ENCODE measurements at regions not wholly inside any gene's neighbourhood (a gene's known extent, or its start where the extent isn't known, plus 50 kb on each side); places are given as distances from the start of the nearest gene placed in this dataset.

- H3K4me1 ChIP-seq (ENCODE audit: control insufficient read depth in 1 of 2, insufficient read depth in 2 of 2, low read length in 2 of 2) = no peaks in the 10 kb centered on the region
- no peaks in the 10 kb centered on the region for H3K36me3 ChIP-seq (ENCODE audit: control insufficient read depth in 1 of 2, insufficient read depth in 2 of 2, low read length in 2 of 2)
- no peaks in the 10 kb centered on the region for H3K79me2 ChIP-seq (ENCODE audit: insufficient read depth, low read length)
- ATAC-seq = no peak
- TF ChIP-seq SP1 (IDR thresholded peaks at IDR 0.05; ENCODE audit: low read depth) = no peak
- intact Hi-C loops (cut with micrococcal nuclease) = no loop called here
- H3K4me3 ChIP-seq (replicated peaks in 1 of 2; ENCODE audit: low read depth in 1 of 2, low read length in 2 of 2) = no peak overlapping the region
- no peaks in the 10 kb centered on the region for H3K9me2 ChIP-seq (ENCODE audit: insufficient read depth)
- no peaks in the 10 kb centered on the region for H4K20me1 ChIP-seq (ENCODE audit: insufficient read depth)
- no peaks in the 10 kb centered on the region for H3K27me3 ChIP-seq (ENCODE audit: insufficient read depth, low read length)
- no TSS peak for BruUV-seq (replicated peaks)
- H2AFZ ChIP-seq (ENCODE audit: low read depth, low read length, poor library complexity, severe bottlenecking) = no peak overlapping the region
- ChIA-PET POLR2A (no interaction called here), RAD21 (ENCODE audit: low non-redundant PET in 1 of 2, low total read pairs in 2 of 2, uncharacterized antibody in 2 of 2, unreplicated experiment in 2 of 2) (no interaction called here), CTCF (no interaction called here)
- no peak overlapping the region for H3K4me2 ChIP-seq (ENCODE audit: low read length)
- DNase-seq (ENCODE audit: low read depth, low spot score) = no peak
- no peak overlapping the region for H3K9ac ChIP-seq (ENCODE audit: low read length)
- no peak overlapping the region for H3K27ac ChIP-seq (ENCODE audit: low read depth, low read length)
- peaks cover 23 to 46% of the 10 kb centered on the region in 2 experiments; a peak in 3 of 4 replicates for H3K9me3 ChIP-seq (ENCODE audit: control insufficient read depth in 1 of 2, insufficient read depth in 1 of 2, low read depth in 1 of 2, low read length in 2 of 2)
Observed at GRCh38 chr21:18521204-18521603, 117.6 kb upstream of the TMPRSS15 start.

- DNase-seq (ENCODE audit: low read depth, low spot score) = no peak
Observed at GRCh38 chr21:18522181-18522972, 118.8 kb upstream of the TMPRSS15 start.

More at GRCh38 chr21:18522181-18522972, 118.8 kb upstream of the TMPRSS15 start:
- Histone ChIP-seq H3K27ac (ENCODE audit: low read depth, low read length) (no peak overlapping the region), H3K9me2 (ENCODE audit: insufficient read depth) (no peaks in the 10 kb centered on the region), H4K20me1 (ENCODE audit: insufficient read depth) (no peaks in the 10 kb centered on the region), H3K36me3 (ENCODE audit: control insufficient read depth in 1 of 2, insufficient read depth in 2 of 2, low read length in 2 of 2) (no peaks in the 10 kb centered on the region), H3K9ac (ENCODE audit: low read length) (no peak overlapping the region), H3K4me1 (ENCODE audit: control insufficient read depth in 1 of 2, insufficient read depth in 2 of 2, low read length in 2 of 2) (no peaks in the 10 kb centered on the region), H3K9me3 (ENCODE audit: control insufficient read depth in 1 of 2, insufficient read depth in 1 of 2, low read depth in 1 of 2, low read length in 2 of 2) (peaks cover 23 to 46% of the 10 kb centered on the region in 2 experiments; a peak in 3 of 4 replicates), H2AFZ (ENCODE audit: low read depth, low read length, poor library complexity, severe bottlenecking) (no peak overlapping the region), H3K4me3 (replicated peaks in 1 of 2; ENCODE audit: low read depth in 1 of 2, low read length in 2 of 2) (no peak overlapping the region), H3K79me2 (ENCODE audit: insufficient read depth, low read length) (no peaks in the 10 kb centered on the region), H3K27me3 (ENCODE audit: insufficient read depth, low read length) (no peaks in the 10 kb centered on the region), H3K4me2 (ENCODE audit: low read length) (no peak overlapping the region)
- TF ChIP-seq ZNF274 (IDR thresholded peaks at IDR 0.05; ENCODE audit: low read depth, low read length) (no peak), ELF1 (IDR thresholded peaks at IDR 0.05; ENCODE audit: borderline replicate concordance, low read depth) (no peak), REST (IDR thresholded peaks at IDR 0.05; ENCODE audit: low read depth) (no peak), EGR1 (IDR thresholded peaks at IDR 0.05; ENCODE audit: low read depth) (no peak), TCF7L2 (IDR thresholded peaks at IDR 0.05; ENCODE audit: borderline replicate concordance, extremely low read depth, insufficient read depth, insufficient read length) (no peak), SRF (IDR thresholded peaks at IDR 0.05; ENCODE audit: low read depth) (no peak), CBX3 (IDR thresholded peaks at IDR 0.05; ENCODE audit: low read depth) (no peak), SP1 (IDR thresholded peaks at IDR 0.05; ENCODE audit: low read depth) (no peak), ZFX (IDR thresholded peaks at IDR 0.05) (no peak), POLR2A (IDR thresholded peaks at IDR 0.05; ENCODE audit: borderline replicate concordance, extremely low read depth, insufficient read depth, insufficient read length) (no peak), EZH2 (IDR thresholded peaks at IDR 0.05) (no peak), CTCF (IDR thresholded peaks at IDR 0.05 in 2 of 3, conservative IDR thresholded peaks at IDR 0.05 in 1 of 3; ENCODE audit: borderline replicate concordance in 1 of 3, insufficient read depth in 1 of 3, low read depth in 2 of 3, low read length in 2 of 3) (no peak), JUND (IDR thresholded peaks at IDR 0.05) (no peak), YY1 (IDR thresholded peaks at IDR 0.05; ENCODE audit: extremely low read depth, insufficient replicate concordance, low read depth, low read length) (no peak), CEBPB (IDR thresholded peaks at IDR 0.05; ENCODE audit: low read depth) (no peak)
- intact Hi-C loops (cut with micrococcal nuclease) = no loop called here
- RAD21 ChIA-PET (ENCODE audit: low non-redundant PET in 1 of 2, low total read pairs in 2 of 2, uncharacterized antibody in 2 of 2, unreplicated experiment in 2 of 2) = no interaction called here
- CTCF ChIA-PET = no interaction called here
- no peak for ATAC-seq
- BruUV-seq (replicated peaks) = no TSS peak
- POLR2A ChIA-PET = no interaction called here

Measured in HCT116 (cell line).